Right forelimb (tissue), 1 donor: ENCODE measurements at regions not wholly inside any gene's neighbourhood (a gene's known extent, or its start where the extent isn't known, plus 50 kb on each side); places are given as distances from the start of the nearest gene placed in this dataset.
"Not testable (repeated sequence)": the region's sequence is repeated elsewhere in the genome, so short reads cannot be mapped to it uniquely, and the experiment has no call there.

Source experiments
- DNase-seq: peaks from one replicate; pipeline ENCODE4 v3.0.0-alpha.2; 2018

GRCh38 chr3:75325716-75326115 lies 338.4 kb upstream of the FRG2C start:
- DNase-seq = no peak

- no peak for DNase-seq
These were observed 336.7 kb upstream of the FRG2C start for GRCh38 chr3:75327453-75327852.

- DNase-seq = no peak
These were observed 334.5 kb upstream of the FRG2C start for GRCh38 chr3:75329476-75330097.

DNA sequence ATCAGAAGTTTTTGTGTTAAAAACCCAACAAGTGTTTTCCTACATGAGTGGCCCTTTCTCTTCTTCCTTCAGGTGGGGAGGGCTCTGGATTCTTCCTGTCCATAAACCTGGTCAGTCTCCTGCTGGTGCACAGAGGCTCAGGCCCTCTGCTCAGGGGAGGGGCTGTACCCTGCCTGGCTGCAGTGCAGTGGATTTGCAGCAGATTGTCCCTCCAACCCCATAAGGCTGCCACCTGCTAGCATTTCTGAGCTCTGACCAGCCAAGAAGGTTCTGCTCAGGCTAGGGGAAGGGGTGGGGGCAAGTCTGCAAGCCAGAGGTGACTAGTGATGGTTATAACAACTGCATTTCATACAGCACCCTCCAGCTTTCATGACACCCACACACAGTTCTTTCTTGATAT lies 333.7 kb upstream of the FRG2C start:
- not testable (repeated sequence) for DNase-seq

DNA sequence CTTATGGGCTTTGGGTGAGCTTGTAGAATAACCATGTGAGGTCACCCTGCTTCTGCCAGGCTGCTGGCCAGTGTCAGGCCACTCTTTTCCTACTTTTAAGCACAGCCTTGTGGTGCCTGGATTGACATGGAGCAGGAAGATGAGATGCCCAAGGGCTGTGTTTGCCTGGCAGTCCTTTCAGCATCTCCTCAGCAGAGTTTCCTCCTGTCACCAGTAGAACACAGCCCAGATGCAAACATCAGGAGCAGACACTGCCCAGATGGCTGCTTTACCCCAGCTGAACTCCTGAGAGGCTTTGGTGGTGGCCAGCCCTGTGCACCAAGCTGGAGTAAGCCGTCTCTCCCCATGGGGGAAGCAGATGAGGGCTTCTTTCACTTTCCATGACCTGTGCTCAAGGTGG lies 332.0 kb upstream of the FRG2C start:
- DNase-seq = not testable (repeated sequence)

GRCh38 chr3:75332794-75333193 lies 331.3 kb upstream of the FRG2C start:
- no peak for DNase-seq

DNA sequence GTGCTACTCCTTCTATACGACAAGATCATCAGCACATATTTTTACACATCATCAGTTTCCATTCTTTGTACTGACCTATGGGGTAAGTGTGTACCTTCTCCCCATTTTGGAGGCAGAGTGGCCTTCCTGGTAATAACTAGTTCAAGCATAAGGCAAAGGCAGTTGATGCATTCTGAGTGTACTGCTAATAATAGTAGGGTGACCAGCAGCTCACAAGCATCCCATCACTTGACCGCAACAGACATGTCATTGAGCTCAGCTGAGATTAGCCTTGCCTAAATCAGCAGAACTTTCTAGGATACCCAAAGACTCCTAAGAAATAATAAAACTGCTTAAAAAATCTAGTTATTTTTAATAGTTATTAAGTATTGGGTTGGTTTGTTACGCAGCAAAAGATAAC lies 329.8 kb upstream of the FRG2C start:
- no peak for DNase-seq

DNA sequence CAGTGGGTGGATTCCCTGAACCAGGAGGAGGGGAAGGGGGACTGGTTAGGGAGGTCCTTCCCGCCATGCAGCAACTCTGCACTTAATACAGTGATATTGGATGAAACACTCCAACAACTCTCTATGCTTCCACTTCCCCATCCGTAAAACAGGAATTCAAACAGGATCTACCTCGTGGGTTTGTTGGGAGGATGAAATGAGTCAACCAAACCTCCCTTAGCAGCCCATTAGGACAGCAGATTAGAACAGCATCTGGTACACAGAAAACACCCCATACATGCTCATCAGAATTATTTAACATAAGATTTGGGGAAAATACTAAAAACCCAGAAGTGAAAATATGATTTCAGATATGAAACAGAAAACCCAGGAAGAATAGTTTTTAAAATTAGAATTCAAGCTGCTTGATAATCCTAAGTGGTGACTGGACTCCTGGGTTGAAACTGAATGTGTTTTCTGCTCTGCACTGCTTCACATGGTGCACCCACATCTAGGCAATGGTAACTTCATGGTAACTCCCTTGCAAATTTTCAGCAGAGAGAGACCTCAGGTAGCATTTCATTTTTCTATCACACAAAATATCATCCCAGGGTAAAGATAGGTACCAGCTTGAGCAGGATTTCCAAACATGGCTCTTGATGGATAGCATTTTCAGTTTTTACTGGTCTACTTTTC lies 326.8 kb upstream of the FRG2C start:
- DNase-seq = no peak

- no peak for DNase-seq
These were observed 325.8 kb upstream of the FRG2C start for GRCh38 chr3:75338342-75338741.

DNA sequence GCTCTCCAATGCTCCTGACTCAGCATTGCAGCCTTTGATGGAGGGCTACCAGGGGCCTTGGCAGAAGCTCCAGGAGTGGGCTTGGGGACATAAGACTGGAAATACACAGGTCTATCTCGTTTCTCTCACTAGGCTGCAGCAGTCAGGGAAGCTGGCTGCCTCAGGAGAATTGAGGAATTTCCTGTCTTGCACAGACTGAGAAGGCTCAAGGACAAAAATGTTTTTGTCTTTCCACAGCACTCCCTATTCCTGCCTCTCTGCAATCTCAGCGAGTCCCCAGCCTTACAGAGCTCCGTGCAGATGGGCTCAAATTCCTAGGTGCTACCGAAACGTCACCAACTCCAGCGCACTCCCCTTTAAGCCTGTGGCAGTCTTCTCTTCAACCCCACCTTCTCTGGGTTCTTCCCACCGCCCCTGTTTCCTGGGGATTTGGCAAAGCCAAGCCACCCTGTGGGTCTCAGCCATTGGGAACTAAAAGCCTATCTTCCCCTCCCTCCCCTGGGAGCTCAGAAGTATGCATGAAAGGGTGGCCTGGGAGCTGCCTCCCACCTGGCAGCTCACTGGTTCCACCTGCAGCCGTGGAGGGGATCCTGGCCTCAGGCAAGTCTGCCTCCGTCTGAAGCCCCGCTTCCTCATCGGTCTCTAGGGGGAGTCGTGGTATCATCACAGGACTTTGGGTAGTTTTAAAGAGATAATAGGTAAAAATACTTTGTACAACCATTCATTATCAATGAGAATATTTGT lies 322.6 kb upstream of the FRG2C start:
- DNase-seq = no peak

- DNase-seq = no peak
These were observed 321.7 kb upstream of the FRG2C start for GRCh38 chr3:75342425-75342824.

DNA sequence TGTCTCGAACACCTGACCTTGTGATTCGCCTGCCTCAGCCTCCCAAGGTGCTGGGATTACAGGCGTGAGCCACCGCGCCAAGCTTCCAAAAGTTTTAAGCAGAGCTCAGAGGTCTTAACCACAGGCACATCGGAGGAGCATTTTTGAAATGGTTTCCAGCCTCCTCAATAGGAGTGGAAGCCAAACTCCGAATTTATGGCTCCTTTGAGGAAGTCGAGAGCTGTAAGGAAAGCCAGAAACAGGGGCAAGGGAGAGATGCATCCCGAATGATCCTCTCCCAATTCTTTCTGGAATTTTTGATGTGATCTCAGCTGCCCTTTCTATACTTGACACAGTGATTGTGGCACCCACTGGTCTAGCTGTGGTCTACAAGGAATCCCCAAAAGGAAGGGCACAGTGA lies 313.6 kb upstream of the FRG2C start:
- DNase-seq = not testable (repeated sequence)

- DNase-seq = not testable (repeated sequence)
These were observed 301.9 kb upstream of the FRG2C start for GRCh38 chr3:75362086-75362784.

DNA sequence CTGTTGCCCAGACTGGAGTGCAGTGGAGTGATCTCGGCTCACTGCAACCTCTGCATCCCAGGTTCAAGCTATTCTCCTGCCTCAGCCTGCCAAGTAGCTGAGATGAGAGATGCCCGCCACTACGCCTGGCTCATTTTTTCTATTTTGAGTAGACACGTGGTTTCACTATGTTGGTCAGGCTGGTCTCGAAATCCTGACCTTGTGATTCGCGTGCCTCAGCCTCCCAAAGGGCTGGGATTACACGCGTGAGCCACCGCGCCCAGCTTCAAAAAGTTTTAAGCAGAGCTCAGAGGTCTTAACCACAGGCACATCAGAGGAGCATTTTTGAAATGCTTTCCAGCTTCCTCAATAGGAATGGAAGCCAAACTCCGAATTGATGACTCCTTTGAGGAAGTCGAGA lies 291.2 kb upstream of the FRG2C start:
- not testable (repeated sequence) for DNase-seq

DNA sequence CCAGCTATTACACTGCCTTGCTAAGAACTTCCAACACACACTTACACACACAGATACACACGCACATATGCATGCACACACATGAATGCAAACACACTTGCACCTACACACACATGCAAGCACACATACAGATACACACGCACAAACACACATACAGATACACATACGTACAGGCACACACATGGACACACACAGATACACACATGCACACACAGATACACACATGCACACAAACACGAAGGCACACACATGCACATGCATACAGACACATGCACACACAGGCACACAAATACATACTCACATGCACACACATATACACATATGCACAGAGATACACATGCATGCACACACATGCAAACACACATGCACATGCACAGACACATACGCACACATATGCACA lies 284.3 kb upstream of the FRG2C start:
- not testable (repeated sequence) for DNase-seq

GRCh38 chr3:75380276-75380771 lies 283.8 kb upstream of the FRG2C start:
- DNase-seq = no peak

GRCh38 chr3:75384016-75384415 lies 280.1 kb upstream of the FRG2C start:
- DNase-seq = not testable (repeated sequence)

- DNase-seq = not testable (repeated sequence)
These were observed 275.5 kb upstream of the FRG2C start for GRCh38 chr3:75388486-75389124.

GRCh38 chr3:75393288-75393694 lies 270.8 kb upstream of the FRG2C start:
- not testable (repeated sequence) for DNase-seq

- not testable (repeated sequence) for DNase-seq
These were observed 270.0 kb upstream of the FRG2C start for GRCh38 chr3:75394102-75394501.

DNA sequence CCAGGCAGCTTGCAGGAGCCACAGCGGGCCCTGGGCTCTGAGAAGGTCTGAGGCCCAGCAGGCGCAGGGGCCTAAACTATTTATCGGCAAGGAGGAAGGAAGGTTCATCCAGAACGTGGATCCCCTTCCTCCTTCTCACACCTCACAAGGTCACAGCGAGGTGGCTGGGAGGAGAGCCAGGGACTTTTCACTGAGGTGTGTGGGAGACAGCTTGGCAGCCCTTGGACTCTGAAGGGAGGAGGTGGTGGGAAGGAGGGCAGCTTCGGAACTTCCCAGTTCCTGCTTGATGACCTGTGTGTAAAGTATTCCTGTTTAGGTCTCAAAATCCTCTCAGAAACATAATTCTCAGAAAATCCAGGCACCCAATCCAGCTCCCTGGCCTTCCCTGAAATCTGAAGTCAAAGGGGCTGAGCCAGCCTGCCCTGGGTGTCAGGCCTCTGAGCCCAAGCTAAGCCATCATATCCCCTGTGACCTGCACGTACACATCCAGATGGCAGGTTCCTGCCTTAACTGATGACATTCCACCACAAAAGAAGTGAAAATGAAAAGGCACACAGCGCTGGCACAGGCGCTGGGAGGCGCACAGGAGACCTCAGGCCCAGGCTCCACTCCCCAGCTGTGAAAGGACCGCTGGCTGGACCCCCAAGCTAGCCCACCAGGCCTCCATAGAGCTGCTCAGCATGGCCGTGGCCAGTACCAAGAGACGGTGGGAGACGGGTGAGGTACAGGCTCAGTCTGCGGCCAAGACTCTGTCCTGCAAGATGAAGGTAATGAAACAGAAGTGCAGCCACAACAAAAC lies 269.4 kb upstream of the FRG2C start:
- DNase-seq = not testable (repeated sequence)
